Epithelial cell of esophagus (primary cell): ENCODE measurements at regions not wholly inside any gene's neighbourhood (a gene's known extent, or its start where the extent isn't known, plus 50 kb on each side); places are given as distances from the start of the nearest gene placed in this dataset.

ENCODE experiments used
- DNase-seq: peaks from one replicate; pipeline ENCODE4 v3.0.0; 2010; ENCODE audit warnings: low read depth
- H3K4me3 ChIP-seq: 2 replicates; pipeline ENCODE4 v1.5.1; 2011; ENCODE audit warnings: mild to moderate bottlenecking, low read length, control low read depth
- CTCF ChIP-seq: IDR thresholded peaks from 2 replicates; pipeline ENCODE4 v1.5.1; 2011; ENCODE audit warnings: low read depth, mild to moderate bottlenecking, low read length, control low read depth, inconsistent platforms; ENCODE audit not compliant: insufficient read depth; ENCODE audit errors: missing control alignments

GRCh38 chr9:89844075-89844474 lies 239.3 kb downstream of the GADD45G start:
- no peak overlapping the region for H3K4me3 ChIP-seq
- no peak for DNase-seq
- no peak for TF ChIP-seq CTCF

GRCh38 chr9:89844535-89844934 lies 239.7 kb downstream of the GADD45G start:
- no peak overlapping the region for H3K4me3 ChIP-seq
- DNase-seq, result no peak
- no peak for TF ChIP-seq CTCF

GRCh38 chr9:89845321-89845720 lies 240.5 kb downstream of the GADD45G start:
- TF ChIP-seq CTCF, result no peak
- H3K4me3 ChIP-seq, result no peak overlapping the region
- no peak for DNase-seq

- DNase-seq, result no peak
- no peak overlapping the region for H3K4me3 ChIP-seq
- no peak for TF ChIP-seq CTCF
Observed at GRCh38 chr9:89845862-89846261, 241.1 kb downstream of the GADD45G start.

GRCh38 chr9:89848060-89849040 lies 243.5 kb downstream of the GADD45G start:
- H3K4me3 ChIP-seq, result no peak overlapping the region
- DNase-seq, result no peak
- TF ChIP-seq CTCF, result no peak

GRCh38 chr9:89849096-89849495 lies 244.3 kb downstream of the GADD45G start:
- no peak overlapping the region for H3K4me3 ChIP-seq
- DNase-seq, result no peak
- no peak for TF ChIP-seq CTCF

GRCh38 chr9:89850153-89850552 lies 245.3 kb downstream of the GADD45G start:
- no peak overlapping the region for H3K4me3 ChIP-seq
- DNase-seq, result no peak
- no peak for TF ChIP-seq CTCF
